Karpas-422 (cell line): ENCODE measurements at regions not wholly inside any gene's neighbourhood (a gene's known extent, or its start where the extent isn't known, plus 50 kb on each side); places are given as distances from the start of the nearest gene placed in this dataset.
A peak's percentile ranks its signal among the peaks of the same experiment; 100 is the strongest.
"Not testable (repeated sequence)": the region's sequence is repeated elsewhere in the genome, so short reads cannot be mapped to it uniquely, and the experiment has no call there.

Experiments
- DNase-seq: peaks from one replicate; pipeline ENCODE4 v3.0.0-alpha.2; 2015
- H2AFZ ChIP-seq: fragments of 200-600 bp; sonication (generic); 2 replicates; pipeline ENCODE4 v1.6.1; 2014; ENCODE audit warnings: antibody characterized with exemption, low read length, mixed read lengths
- H3K27ac ChIP-seq: fragments of 200-600 bp; sonication (generic); 2 replicates; pipeline ENCODE4 v1.5.1; 2014; ENCODE audit warnings: mild to moderate bottlenecking, low read length, moderate library complexity
- H3K27me3 ChIP-seq: fragments of 200-600 bp; sonication (generic); 2 replicates; pipeline ENCODE4 v1.6.1; 2014; ENCODE audit warnings: low read length, mixed read lengths
- H3K36me3 ChIP-seq: fragments of 200-600 bp; sonication (generic); 2 replicates; pipeline ENCODE4 v1.6.1; 2014; ENCODE audit warnings: low read length, mixed read lengths; ENCODE audit not compliant: insufficient read depth
- H3K4me1 ChIP-seq: fragments of 200-600 bp; sonication (generic); 2 replicates; pipeline ENCODE4 v1.6.1; 2014; ENCODE audit warnings: mild to moderate bottlenecking, low read length, mixed read lengths
- H3K4me2 ChIP-seq: fragments of 200-600 bp; sonication (generic); 2 replicates; pipeline ENCODE4 v1.6.1; 2014; ENCODE audit warnings: low read length, low read depth, mild to moderate bottlenecking; ENCODE audit not compliant: poor library complexity, severe bottlenecking
- H3K4me3 ChIP-seq: fragments of 200-600 bp; sonication (generic); 2 replicates; pipeline ENCODE4 v1.5.1; 2014; ENCODE audit warnings: mild to moderate bottlenecking, antibody characterized with exemption, low read length, mixed read lengths
- H3K79me2 ChIP-seq: fragments of 200-600 bp; sonication (generic); 2 replicates; pipeline ENCODE4 v1.6.1; 2014; ENCODE audit warnings: mild to moderate bottlenecking, low read length, mixed read lengths
- H3K9ac ChIP-seq: fragments of 200-600 bp; sonication (generic); 2 replicates; pipeline ENCODE4 v1.6.0; 2014; ENCODE audit warnings: low read length
- H3K9me2 ChIP-seq: fragments of 200-600 bp; sonication (generic), shearing (Covaris generic); replicated peaks from 2 replicates; pipeline ENCODE4 v1.6.0; 2014; ENCODE audit warnings: mild to moderate bottlenecking, low read length, moderate library complexity; ENCODE audit not compliant: insufficient read depth
- H3K9me3 ChIP-seq: fragments of 300-700, 200-600 bp; sonication (generic); 2 replicates; pipeline ENCODE4 v1.6.1; 2014; ENCODE audit warnings: low read length, mixed read lengths
- H4K20me1 ChIP-seq: fragments of 200-600 bp; sonication (generic); 2 replicates; pipeline ENCODE4 v1.6.1; 2014; ENCODE audit warnings: mild to moderate bottlenecking, antibody characterized with exemption, low read length, low read depth; ENCODE audit not compliant: insufficient read depth

DNA sequence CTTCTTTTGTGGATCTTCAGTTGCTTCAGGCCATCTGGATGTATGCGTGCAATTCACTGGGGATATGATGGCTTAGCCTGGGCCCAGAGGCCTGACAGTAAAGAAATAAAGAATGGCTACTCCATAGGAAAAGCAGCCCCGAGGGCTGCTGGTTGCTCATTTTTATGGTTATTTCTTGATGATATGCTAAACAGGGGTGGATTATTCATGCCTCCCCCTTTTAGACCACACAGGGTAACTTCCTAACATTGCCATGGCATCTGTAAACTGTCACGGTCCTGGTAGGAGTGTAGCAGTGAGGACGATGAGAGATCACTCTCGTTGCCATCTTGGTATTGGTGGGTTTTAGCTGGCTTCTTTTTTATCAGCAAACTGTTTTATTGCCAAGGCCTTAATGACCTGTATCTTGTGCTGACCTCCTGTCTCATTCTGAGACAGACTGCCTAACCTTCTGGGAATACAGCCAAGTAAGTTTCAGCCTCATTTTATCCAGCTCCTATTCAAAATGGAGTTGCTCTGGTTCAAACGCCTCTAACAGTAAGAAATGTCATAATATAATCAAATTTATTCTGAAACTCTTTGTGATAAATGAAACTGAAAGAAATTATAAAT, 60.5 kb downstream of the DSEL start:
- Histone ChIP-seq H3K4me3 (no peak overlapping the region), H3K27me3 (no peaks in the 10 kb centered on the region), H3K9me3 (peaks cover 16% of the 10 kb centered on the region), H3K36me3 (no peaks in the 10 kb centered on the region), H3K9me2 (no peaks in the 10 kb centered on the region), H3K9ac (no peak overlapping the region), H4K20me1 (no peaks in the 10 kb centered on the region), H3K4me2 (no peak overlapping the region), H3K27ac (no peak overlapping the region), H2AFZ (no peak overlapping the region), H3K79me2 (no peaks in the 10 kb centered on the region), H3K4me1 (no peaks in the 10 kb centered on the region)
- DNase-seq, result no peak

DNA sequence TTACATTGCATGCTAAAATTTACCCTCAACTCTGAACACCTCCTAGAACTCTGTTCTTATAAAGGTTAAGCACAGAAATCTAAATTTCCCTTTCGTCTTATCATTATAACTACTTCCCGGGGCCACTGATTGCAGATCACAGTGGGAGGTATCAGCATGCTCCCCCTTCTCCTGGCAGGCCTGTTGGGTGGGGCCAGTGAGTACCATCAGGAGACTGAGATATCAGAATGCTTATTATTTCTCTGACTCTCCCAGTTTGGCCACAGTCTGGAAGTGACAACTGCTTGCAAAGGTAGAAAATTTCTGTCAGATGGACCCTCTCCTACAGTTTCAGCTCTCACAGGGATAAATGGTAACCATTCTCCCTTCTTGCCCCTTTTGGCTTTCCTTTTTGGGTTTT, 62.6 kb downstream of the DSEL start:
- H3K27ac ChIP-seq, result no peak overlapping the region
- no peak for DNase-seq
- no peaks in the 10 kb centered on the region for H3K79me2 ChIP-seq
- H3K9me2 ChIP-seq, result no peaks in the 10 kb centered on the region
- no peaks in the 10 kb centered on the region for H3K4me1 ChIP-seq
- H3K27me3 ChIP-seq, result no peaks in the 10 kb centered on the region
- no peaks in the 10 kb centered on the region for H3K36me3 ChIP-seq
- peaks cover 11% of the 10 kb centered on the region for H3K9me3 ChIP-seq
- H4K20me1 ChIP-seq, result no peaks in the 10 kb centered on the region
- H3K4me3 ChIP-seq, result no peak overlapping the region
- no peak overlapping the region for H3K9ac ChIP-seq
- H3K4me2 ChIP-seq, result no peak overlapping the region
- no peak overlapping the region for H2AFZ ChIP-seq

DNA sequence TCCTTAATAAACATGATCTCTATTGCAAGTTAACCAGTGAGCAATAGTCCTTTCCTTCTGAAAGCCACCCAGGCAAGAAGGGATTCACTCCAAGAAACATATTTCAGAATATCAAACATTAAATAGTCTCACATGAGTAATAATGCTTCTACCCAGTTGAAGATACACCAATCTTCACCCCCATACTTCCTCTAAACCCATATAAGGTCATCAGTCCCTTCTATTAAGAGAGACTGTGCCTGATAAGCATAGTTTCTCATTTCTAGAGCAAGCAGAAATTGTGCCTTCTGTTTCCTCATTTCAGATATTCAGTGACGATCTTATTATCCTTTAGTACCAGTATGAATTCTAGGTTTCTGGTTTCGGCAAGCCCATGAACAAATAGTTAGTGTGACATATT, 64.6 kb downstream of the DSEL start:
- Histone ChIP-seq H3K79me2 (no peaks in the 10 kb centered on the region), H3K36me3 (no peaks in the 10 kb centered on the region), H3K9me3 (peaks cover 11% of the 10 kb centered on the region), H4K20me1 (no peaks in the 10 kb centered on the region), H3K27ac (no peak overlapping the region), H3K4me3 (no peak overlapping the region), H3K9ac (no peak overlapping the region), H3K9me2 (no peaks in the 10 kb centered on the region), H3K4me2 (no peak overlapping the region), H2AFZ (no peak overlapping the region), H3K4me1 (no peaks in the 10 kb centered on the region), H3K27me3 (no peaks in the 10 kb centered on the region)
- DNase-seq, result no peak

DNA sequence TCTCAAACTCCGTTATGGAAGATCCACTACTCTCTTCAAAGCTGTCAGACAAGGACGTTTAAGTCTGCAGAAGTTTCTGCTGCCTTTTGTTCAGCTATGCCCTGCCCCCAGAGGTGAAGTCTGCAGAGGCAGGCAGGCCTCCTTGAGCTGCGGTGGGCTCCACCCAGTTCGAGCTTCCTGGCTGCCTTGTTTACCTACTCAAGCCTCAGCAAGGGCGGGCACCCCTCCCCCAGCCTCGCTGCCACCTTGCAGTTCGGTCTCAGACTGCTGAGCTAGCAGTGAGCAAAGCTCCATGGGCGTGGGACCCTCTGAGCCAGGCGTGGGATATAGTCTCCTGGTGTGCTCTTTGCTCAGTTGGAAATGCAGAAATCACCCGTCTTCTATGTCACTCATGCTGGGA, 65.4 kb downstream of the DSEL start:
- H3K4me2 ChIP-seq, H3K9me2 ChIP-seq, H3K4me3 ChIP-seq, H3K27ac ChIP-seq, H3K27me3 ChIP-seq, H3K36me3 ChIP-seq, H2AFZ ChIP-seq, H3K4me1 ChIP-seq, H3K9ac ChIP-seq, DNase-seq, H4K20me1 ChIP-seq, H3K79me2 ChIP-seq: not testable (repeated sequence)
- H3K9me3 ChIP-seq, result peaks cover 11% of the 10 kb centered on the region

DNA sequence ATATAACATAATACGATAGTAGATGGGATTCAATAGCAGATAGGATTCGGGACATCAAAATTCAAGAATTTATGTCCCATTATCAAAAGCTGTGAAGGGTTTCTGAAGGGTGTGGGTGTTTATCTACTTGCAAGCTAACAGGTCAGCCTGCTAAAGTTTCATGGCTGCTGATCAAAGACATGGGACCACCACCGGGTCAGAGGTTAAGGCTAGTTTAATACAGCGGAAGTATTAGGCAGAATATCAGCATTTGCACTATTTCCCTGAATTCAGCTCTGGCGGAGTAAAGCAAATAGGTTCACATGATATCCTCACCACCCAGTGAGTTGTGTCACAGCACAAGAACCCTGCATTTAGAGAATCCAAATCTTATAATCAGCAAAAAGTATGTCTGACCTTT, 82.5 kb downstream of the DSEL start:
- no peaks in the 10 kb centered on the region for H3K79me2 ChIP-seq
- H3K4me3 ChIP-seq, result no peak overlapping the region
- no peak overlapping the region for H3K27ac ChIP-seq
- no peak for DNase-seq
- H3K9me3 ChIP-seq, result peaks cover 15% of the 10 kb centered on the region
- no peaks in the 10 kb centered on the region for H3K4me1 ChIP-seq
- H3K27me3 ChIP-seq, result no peaks in the 10 kb centered on the region
- H3K9ac ChIP-seq, result no peak overlapping the region
- no peak overlapping the region for H2AFZ ChIP-seq
- no peaks in the 10 kb centered on the region for H3K36me3 ChIP-seq
- H4K20me1 ChIP-seq, result no peaks in the 10 kb centered on the region
- no peak overlapping the region for H3K4me2 ChIP-seq
- no peaks in the 10 kb centered on the region; the same call in 1 of the 2 replicates for H3K9me2 ChIP-seq

DNA sequence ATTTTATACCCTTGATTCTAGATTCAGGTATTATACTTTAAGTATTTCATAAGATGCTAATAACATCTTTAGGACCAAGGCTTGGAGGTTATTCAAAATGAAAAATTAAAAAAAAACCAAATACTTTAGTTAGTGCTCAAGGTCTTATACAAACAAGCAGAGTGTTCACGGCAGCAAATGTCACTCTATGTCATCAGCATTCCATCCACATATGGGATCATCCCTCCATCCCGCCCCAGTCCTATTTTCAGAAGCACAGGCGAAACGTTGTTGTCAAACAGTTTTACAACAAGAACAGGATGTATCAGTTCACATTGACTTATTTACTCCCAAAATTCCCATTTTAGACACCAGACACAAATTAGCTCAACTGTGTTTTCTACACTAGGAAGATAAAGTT, 83.7 kb downstream of the DSEL start:
- DNase-seq, result no peak
- no peak overlapping the region for H2AFZ ChIP-seq
- no peak overlapping the region for H3K4me3 ChIP-seq
- no peaks in the 10 kb centered on the region for H4K20me1 ChIP-seq
- no peaks in the 10 kb centered on the region for H3K4me1 ChIP-seq
- no peaks in the 10 kb centered on the region for H3K36me3 ChIP-seq
- H3K4me2 ChIP-seq, result no peak overlapping the region
- H3K9me2 ChIP-seq, result no peaks in the 10 kb centered on the region; the same call in 1 of the 2 replicates
- H3K79me2 ChIP-seq, result no peaks in the 10 kb centered on the region
- H3K27me3 ChIP-seq, result no peaks in the 10 kb centered on the region
- no peak overlapping the region for H3K27ac ChIP-seq
- H3K9ac ChIP-seq, result no peak overlapping the region
- peaks cover 17% of the 10 kb centered on the region for H3K9me3 ChIP-seq

DNA sequence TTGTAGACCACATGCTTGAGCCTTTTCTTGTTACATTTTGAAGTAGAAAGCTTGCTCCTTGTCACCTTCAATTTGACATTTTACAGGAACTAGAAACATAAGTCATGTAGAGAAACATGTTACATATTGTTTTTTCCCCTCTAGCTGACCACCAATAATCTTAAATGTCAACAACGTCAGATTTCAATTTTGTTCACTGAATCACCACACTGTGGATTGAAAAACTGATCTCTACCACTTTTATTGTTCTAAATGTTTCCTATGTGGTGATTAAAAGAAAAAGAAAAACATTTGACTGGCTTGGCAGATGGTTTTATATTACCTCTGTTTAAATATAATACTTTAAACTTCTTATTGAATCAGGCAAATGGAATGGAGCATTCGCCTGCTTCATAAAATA, 87.7 kb downstream of the DSEL start:
- Histone ChIP-seq H3K27ac (no peak overlapping the region), H3K4me1 (no peaks in the 10 kb centered on the region), H3K36me3 (no peaks in the 10 kb centered on the region), H3K4me2 (no peak overlapping the region), H2AFZ (peak overlapping the region; percentile 19; the same call in 1 of the 2 replicates), H3K9ac (no peak overlapping the region), H3K79me2 (no peaks in the 10 kb centered on the region), H3K4me3 (no peak overlapping the region; the same call in 1 of the 2 replicates), H4K20me1 (no peaks in the 10 kb centered on the region), H3K9me2 (no peaks in the 10 kb centered on the region; the same call in 1 of the 2 replicates), H3K27me3 (no peaks in the 10 kb centered on the region), H3K9me3 (peaks cover 23% of the 10 kb centered on the region)
- no peak for DNase-seq

DNA sequence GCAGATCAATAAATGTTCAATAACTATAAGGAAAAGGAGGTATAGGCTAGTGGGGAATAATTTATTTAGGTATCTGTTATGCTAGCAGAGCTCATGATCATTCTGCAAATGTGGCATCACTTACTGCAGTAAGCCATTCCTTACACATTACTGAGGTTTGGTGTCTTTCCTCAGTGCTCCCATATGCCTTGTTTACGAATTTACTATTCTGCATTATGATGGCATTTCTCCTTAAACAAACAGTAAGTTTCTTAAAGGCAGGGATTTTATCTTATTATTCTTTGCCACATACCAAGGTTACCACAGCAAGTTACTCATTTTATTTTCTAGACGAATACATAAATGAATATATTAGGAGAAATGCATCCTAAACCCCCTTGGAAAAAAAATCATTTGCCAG, 88.4 kb downstream of the DSEL start:
- DNase-seq, result no peak
- Histone ChIP-seq H3K27ac (no peak overlapping the region), H4K20me1 (no peaks in the 10 kb centered on the region), H3K27me3 (no peaks in the 10 kb centered on the region), H3K9me2 (no peaks in the 10 kb centered on the region), H3K9ac (no peak overlapping the region), H3K79me2 (no peaks in the 10 kb centered on the region), H2AFZ (no peak overlapping the region), H3K9me3 (peaks cover 27% of the 10 kb centered on the region), H3K36me3 (no peaks in the 10 kb centered on the region), H3K4me2 (no peak overlapping the region), H3K4me3 (no peak overlapping the region), H3K4me1 (no peaks in the 10 kb centered on the region)

DNA sequence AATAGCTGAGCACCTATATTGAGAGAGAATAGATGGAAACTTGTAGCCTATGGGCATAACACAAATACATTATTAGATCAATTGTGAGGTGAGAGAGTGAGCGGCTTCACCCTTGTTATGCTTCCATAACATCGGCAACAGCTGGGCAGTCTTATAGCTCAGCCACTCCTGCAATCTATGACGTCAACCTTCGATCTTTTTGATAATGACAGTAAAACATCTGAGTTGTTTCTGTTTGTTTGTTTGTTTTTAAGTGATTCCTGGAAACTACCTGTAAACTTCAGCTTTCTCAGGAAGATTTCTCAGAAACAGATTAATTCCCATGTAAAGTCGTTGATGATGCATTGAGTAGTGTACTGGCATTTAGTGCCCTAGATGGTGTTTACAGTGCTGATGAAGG, 90.0 kb downstream of the DSEL start:
- H2AFZ ChIP-seq, result no peak overlapping the region
- H3K9me2 ChIP-seq, result no peaks in the 10 kb centered on the region

More for the DNA sequence above, 90.0 kb downstream of the DSEL start:
- Histone ChIP-seq H3K36me3 (no peaks in the 10 kb centered on the region), H3K4me2 (no peak overlapping the region), H3K9ac (no peak overlapping the region), H3K79me2 (no peaks in the 10 kb centered on the region), H3K9me3 (peaks cover 32% of the 10 kb centered on the region), H3K27ac (no peak overlapping the region), H4K20me1 (no peaks in the 10 kb centered on the region), H3K27me3 (no peaks in the 10 kb centered on the region), H3K4me3 (no peak overlapping the region), H3K4me1 (no peaks in the 10 kb centered on the region)
- no peak for DNase-seq
